Ishikawa (cell line): ENCODE measurements at regions not wholly inside any gene's neighbourhood (a gene's known extent, or its start where the extent isn't known, plus 50 kb on each side); places are given as distances from the start of the nearest gene placed in this dataset.

Experiments used
- CEBPB ChIP-seq: IDR thresholded peaks from 2 replicates; pipeline ENCODE4 v1.6.1; 2012
- CREB1 ChIP-seq: IDR thresholded peaks from 2 replicates; pipeline ENCODE4 v1.6.1; 2012; ENCODE audit warnings: low read depth
- EGR1 ChIP-seq: IDR thresholded peaks from 2 replicates; pipeline ENCODE4 v1.6.1; 2012
- EP300 ChIP-seq: IDR thresholded peaks from 2 replicates; pipeline ENCODE4 v1.6.1; 2012; ENCODE audit warnings: borderline replicate concordance
- FOXM1 ChIP-seq: IDR thresholded peaks from 2 replicates; pipeline ENCODE4 v1.6.1; 2012; ENCODE audit warnings: low read depth, borderline replicate concordance
- NFIC ChIP-seq: IDR thresholded peaks from 2 replicates; pipeline ENCODE4 v1.6.1; 2012
- RAD21 ChIP-seq: IDR thresholded peaks from 2 replicates; pipeline ENCODE4 v1.6.1; 2012; ENCODE audit warnings: low read depth
- REST ChIP-seq: IDR thresholded peaks from 2 replicates; pipeline ENCODE4 v1.6.1; 2012; ENCODE audit warnings: low read depth, mild to moderate bottlenecking
- TAF1 ChIP-seq: IDR thresholded peaks from 2 replicates; pipeline ENCODE4 v1.6.1; 2012; ENCODE audit warnings: low read depth, mild to moderate bottlenecking
- TCF12 ChIP-seq: IDR thresholded peaks from 2 replicates; pipeline ENCODE4 v1.6.1; 2012; ENCODE audit warnings: low read depth
- TEAD4 ChIP-seq: IDR thresholded peaks from 2 replicates; pipeline ENCODE4 v1.6.1; 2012
- USF1 ChIP-seq: IDR thresholded peaks from 2 replicates; pipeline ENCODE4 v1.6.1; 2012
- YY1 ChIP-seq: IDR thresholded peaks from 2 replicates; pipeline ENCODE4 v1.6.1; 2012; ENCODE audit warnings: low read depth
- TF ChIP-seq, protein P1 (sequence below): IDR thresholded peaks from 2 replicates; pipeline ENCODE4 v1.6.1; 2012

GRCh38 chr1:239547987-239548386 lies 161.6 kb downstream of the CHRM3 start:
- TF ChIP-seq YY1 (no peak), REST (no peak), TAF1 (no peak), EP300 (no peak), RAD21 (no peak), USF1 (no peak), CEBPB (no peak), TEAD4 (no peak), FOXM1 (no peak), TCF12 (no peak), NFIC (no peak), CREB1 (no peak), EGR1 (no peak)
- TF ChIP-seq, protein P1, sequence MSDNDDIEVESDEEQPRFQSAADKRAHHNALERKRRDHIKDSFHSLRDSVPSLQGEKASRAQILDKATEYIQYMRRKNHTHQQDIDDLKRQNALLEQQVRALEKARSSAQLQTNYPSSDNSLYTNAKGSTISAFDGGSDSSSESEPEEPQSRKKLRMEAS: no peak
